GM12878 (cell line): ENCODE measurements at regions not wholly inside any gene's neighbourhood (a gene's known extent, or its start where the extent isn't known, plus 50 kb on each side); places are given as distances from the start of the nearest gene placed in this dataset.

Experiments used
- ATAC-seq: fragments of 200-7000 bp; cut with Tn5 transposase; 3 replicates; pipeline ENCODE4 v1.9.1; 2020; ENCODE audit warnings: mild to moderate bottlenecking, moderate library complexity
- BruUV-seq: library from RNA; stranded (reverse); fragments of 400-500 nt; replicated peaks from 2 replicates; lab custom pipeline; 2021; lab: Mats Ljungman, UMichigan
- CTCF ChIA-PET: fragments of 300-600 bp; sonication (Branson Sonifier 250); formaldehyde crosslinking; extraction: SDS; loops from one replicate; lab custom pipeline; 2021; ENCODE audit warnings: inconsistent platforms; lab: Yijun Ruan, JAX
- POLR2A ChIA-PET: fragments of 350-600 bp; formaldehyde crosslinking; extraction: SDS; loops from one replicate; lab custom pipeline; 2021; ENCODE audit warnings: inconsistent platforms; lab: Charles Lee
- RAD21 ChIA-PET: fragments of 300-600 bp; sonication (Branson Sonifier 250); formaldehyde crosslinking; loops from one replicate; lab custom pipeline; 2023; ENCODE audit warnings: antibody characterized with exemption; ENCODE audit not compliant: unreplicated experiment; lab: Charles Lee
- SMC1A ChIA-PET: fragments of 300-600 bp; sonication (Branson Sonifier 250); formaldehyde crosslinking; loops from one replicate; lab custom pipeline; 2023; ENCODE audit not compliant: unreplicated experiment, uncharacterized antibody; lab: Charles Lee
- DNase-seq: peaks from one replicate; pipeline ENCODE4 v3.0.0-alpha.2; 2011; ENCODE audit warnings: low read depth, low spot score
- FAIRE-seq: peaks from 3 replicates; lab custom pipeline; 2011; peaks lifted over from hg19 to GRCh38; lab: Jason Lieb, UNC
- H2AFZ ChIP-seq: 2 replicates; pipeline ENCODE4 v1.6.0; 2011; ENCODE audit warnings: low read depth, low read length, control low read depth; ENCODE audit not compliant: control insufficient read depth
- H3K27ac ChIP-seq: 2 replicates; pipeline ENCODE4 v1.5.1; 2011; ENCODE audit warnings: control low read depth; ENCODE audit not compliant: control insufficient read depth, insufficient read depth
- H3K27me3 ChIP-seq, 2 experiments: replicated peaks in 1 of 2; 2 replicates each; pipeline versions ENCODE4 v1.6.0 to v1.6.1; 2011; ENCODE audit warnings: low read length in 1 of 2; ENCODE audit not compliant: control insufficient read depth in 2 of 2, insufficient read depth in 2 of 2
- H3K36me3 ChIP-seq, 2 experiments: 2 replicates each; pipeline ENCODE4 v1.5.1; 2011; ENCODE audit warnings: low read length in 1 of 2; ENCODE audit not compliant: control insufficient read depth in 2 of 2, insufficient read depth in 2 of 2
- H3K4me1 ChIP-seq: 2 replicates; pipeline ENCODE4 v1.6.1; 2011; ENCODE audit warnings: mild to moderate bottlenecking, low read length, moderate library complexity, mixed read lengths; ENCODE audit not compliant: control insufficient read depth, insufficient read depth
- H3K4me2 ChIP-seq: 2 replicates; pipeline ENCODE4 v1.6.0; 2011; ENCODE audit warnings: control low read depth; ENCODE audit not compliant: control insufficient read depth, insufficient read depth
- H3K4me3 ChIP-seq: fragments of 200-600 bp; sonication (generic); 2 replicates; pipeline ENCODE4 v1.5.1; 2016
- H3K79me2 ChIP-seq: 2 replicates; pipeline ENCODE4 v1.6.0; 2011; ENCODE audit warnings: low read length; ENCODE audit not compliant: control insufficient read depth, insufficient read depth
- H3K9ac ChIP-seq: 2 replicates; pipeline ENCODE4 v1.8.0; 2011; ENCODE audit warnings: low read length, control low read depth, mixed read lengths; ENCODE audit not compliant: control insufficient read depth, insufficient read depth
- H3K9me3 ChIP-seq: replicated peaks from 3 replicates; pipeline ENCODE4 v1.5.1; 2011; ENCODE audit warnings: mild to moderate bottlenecking, low read length; ENCODE audit not compliant: control insufficient read depth, insufficient read depth
- H4K20me1 ChIP-seq: 2 replicates; pipeline ENCODE4 v1.6.0; 2011; ENCODE audit not compliant: control insufficient read depth, insufficient read depth
- BACH1 ChIP-seq: fragments of 450-650 bp; IDR thresholded peaks from 2 replicates; pipeline ENCODE4 v1.6.1; 2017; ENCODE audit warnings: mild to moderate bottlenecking, borderline replicate concordance
- E2F8 ChIP-seq: fragments of 450-650 bp; IDR thresholded peaks from 2 replicates; pipeline ENCODE4 v1.6.1; 2018; ENCODE audit warnings: mild to moderate bottlenecking, low read depth, moderate library complexity; ENCODE audit not compliant: partially characterized antibody
- NBN ChIP-seq: fragments of 450-650 bp; IDR thresholded peaks from 2 replicates; pipeline ENCODE4 v1.6.1; 2016
- RBBP5 ChIP-seq: fragments of 200-600 bp; sonication (generic); conservative IDR thresholded peaks from 2 replicates; pipeline ENCODE4 v1.6.1; 2016
- SMC3 ChIP-seq: IDR thresholded peaks from 2 replicates; pipeline ENCODE4 v1.6.1; 2011; ENCODE audit warnings: low read length, improper control_type of control experiment, borderline replicate concordance
- SUZ12 ChIP-seq: fragments of 200-600 bp; sonication (generic); IDR thresholded peaks from one replicate; pipeline ENCODE4 v1.6.1; 2018; ENCODE audit warnings: antibody characterized with exemption, mild to moderate bottlenecking; ENCODE audit not compliant: unreplicated experiment
- TAF1 ChIP-seq: IDR thresholded peaks from 2 replicates; pipeline ENCODE4 v1.6.1; 2011; ENCODE audit warnings: mild to moderate bottlenecking, low read depth, low read length, borderline replicate concordance
- in situ Hi-C: fragments of 300-500 bp; cut with MboI; formaldehyde crosslinking; loops from 9 replicates; pipeline ENCODE4 v1.14.3; 2018; ENCODE audit warnings: mixed read lengths
- intact Hi-C: fragments of 100-400 bp; cut with micrococcal nuclease; formaldehyde crosslinking; loops from one replicate; pipeline ENCODE4 v1.14.2; 2022; ENCODE audit not compliant: unreplicated experiment

- no TSS peak for BruUV-seq
- ChIA-PET CTCF (no interaction called here), POLR2A (no interaction called here), RAD21 (no interaction called here), SMC1A (no interaction called here)
- Histone ChIP-seq H3K4me3 (no peak overlapping the region), H3K4me2 (no peak overlapping the region), H3K79me2 (no peaks in the 10 kb centered on the region), H3K9me3 (no peaks in the 10 kb centered on the region; the same call in 2 of the 3 replicates), H4K20me1 (no peaks in the 10 kb centered on the region), H3K27me3 (no peaks in the 10 kb centered on the region), H3K36me3 (no peaks in the 10 kb centered on the region), H3K4me1 (no peaks in the 10 kb centered on the region), H2AFZ (no peak overlapping the region), H3K9ac (no peak overlapping the region), H3K27ac (no peak overlapping the region)
- in situ Hi-C loops (no loop called here), intact Hi-C loops (no loop called here)
- DNase-seq (no peak), FAIRE-seq (no peak), ATAC-seq (no peak)
- TF ChIP-seq SUZ12 (no peak), RBBP5 (no peak), SMC3 (no peak), E2F8 (no peak), BACH1 (no peak), NBN (no peak), TAF1 (no peak)
Observed at GRCh38 chr7:68964060-68964459, 634.2 kb upstream of the AUTS2 start.
